ENCODE measurements at regions not wholly inside any gene's neighbourhood (a gene's known extent, or its start where the extent isn't known, plus 50 kb on each side); places are given as distances from the start of the nearest gene placed in this dataset.

GRCh38 chr14:101466456-101467180 is 94.7 kb upstream of the DIO3 start:
- intact Hi-C loops (cut with DNase I) = no loop called here
- H3K36me3 ChIP-seq = no peaks in the 10 kb centered on the region
- no peak overlapping the region for H3K4me3 ChIP-seq
- H3K4me1 ChIP-seq = no peaks in the 10 kb centered on the region
- no peak overlapping the region for H3K9ac ChIP-seq (ENCODE audit: low read depth in 2 of 2, low read length in 2 of 2)
- no peak for TF ChIP-seq CTCF (IDR thresholded peaks at IDR 0.05)
- H3K27me3 ChIP-seq = no peaks in the 10 kb centered on the region
- H3K9me3 ChIP-seq = no peaks in the 10 kb centered on the region
- DNase-seq = no peak
- H3K27ac ChIP-seq = no peak overlapping the region

GRCh38 chr14:101467181-101467926 is 93.9 kb upstream of the DIO3 start:
- H3K27ac ChIP-seq = no peak overlapping the region
- no peak for DNase-seq
- intact Hi-C loops (cut with DNase I) = no loop called here
- H3K4me1 ChIP-seq = no peaks in the 10 kb centered on the region
- H3K27me3 ChIP-seq = no peaks in the 10 kb centered on the region
- H3K9ac ChIP-seq (ENCODE audit: low read depth in 2 of 2, low read length in 2 of 2) = no peak overlapping the region
- H3K9me3 ChIP-seq = no peaks in the 10 kb centered on the region
- no peaks in the 10 kb centered on the region for H3K36me3 ChIP-seq
- TF ChIP-seq CTCF (IDR thresholded peaks at IDR 0.05) = no peak
- no peak overlapping the region for H3K4me3 ChIP-seq

- H3K9me3 ChIP-seq = no peaks in the 10 kb centered on the region
- intact Hi-C loops (cut with DNase I) = no loop called here
- H3K4me1 ChIP-seq = no peaks in the 10 kb centered on the region
- TF ChIP-seq CTCF (IDR thresholded peaks at IDR 0.05) = no peak
- no peak overlapping the region for H3K9ac ChIP-seq (ENCODE audit: low read depth in 2 of 2, low read length in 2 of 2)
- DNase-seq = no peak
- H3K27ac ChIP-seq = no peak overlapping the region
- H3K4me3 ChIP-seq = no peak overlapping the region
- H3K27me3 ChIP-seq = no peaks in the 10 kb centered on the region
- no peaks in the 10 kb centered on the region for H3K36me3 ChIP-seq
Observed at GRCh38 chr14:101469382-101470247, 91.7 kb upstream of the DIO3 start.

- no peaks in the 10 kb centered on the region for H3K27me3 ChIP-seq
- no peaks in the 10 kb centered on the region for H3K9me3 ChIP-seq
- H3K9ac ChIP-seq (ENCODE audit: low read depth in 2 of 2, low read length in 2 of 2) = no peak overlapping the region
- H3K4me1 ChIP-seq = no peaks in the 10 kb centered on the region
- H3K4me3 ChIP-seq = no peak overlapping the region
- H3K36me3 ChIP-seq = no peaks in the 10 kb centered on the region
- H3K27ac ChIP-seq = no peak overlapping the region
- DNase-seq = no peak
- intact Hi-C loops (cut with DNase I) = no loop called here
- no peak for TF ChIP-seq CTCF (IDR thresholded peaks at IDR 0.05)
Observed at GRCh38 chr14:101470266-101470665, 91.0 kb upstream of the DIO3 start.

GRCh38 chr14:101471723-101472517 is 89.4 kb upstream of the DIO3 start:
- Histone ChIP-seq H3K27ac (no peak overlapping the region), H3K9ac (ENCODE audit: low read depth in 2 of 2, low read length in 2 of 2) (no peak overlapping the region), H3K4me1 (no peaks in the 10 kb centered on the region), H3K36me3 (no peaks in the 10 kb centered on the region), H3K27me3 (no peaks in the 10 kb centered on the region), H3K9me3 (no peaks in the 10 kb centered on the region), H3K4me3 (no peak overlapping the region)
- no peak for DNase-seq
- intact Hi-C loops (cut with DNase I) = no loop called here
- TF ChIP-seq CTCF (IDR thresholded peaks at IDR 0.05) = no peak

Measured in colonic mucosa (tissue), 4 donors.